ENCODE measurements at regions not wholly inside any gene's neighbourhood (a gene's known extent, or its start where the extent isn't known, plus 50 kb on each side); places are given as distances from the start of the nearest gene placed in this dataset.

DNA sequence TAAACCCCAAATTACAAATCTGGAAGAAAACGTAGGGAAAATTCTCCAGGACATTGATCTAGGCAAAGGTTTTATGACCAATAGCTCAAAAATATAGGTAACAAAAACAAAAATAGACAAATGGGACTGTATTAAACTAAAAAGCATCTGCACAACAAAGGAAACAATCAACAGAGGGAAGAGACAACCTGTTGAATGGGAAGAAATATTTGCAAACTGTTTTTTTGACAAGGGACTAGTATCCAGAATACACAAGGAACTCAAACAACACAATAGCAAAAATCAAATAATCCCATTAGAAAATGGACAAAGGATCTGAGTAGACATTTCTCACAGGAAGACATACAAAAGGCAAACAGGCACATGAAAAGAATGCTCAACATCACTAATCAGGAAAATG lies 386.3 kb downstream of the ENC1 start:
- no peak for DNase-seq

- no peak for DNase-seq
Measured at GRCh38 chr5:74252044-74252443, 388.5 kb downstream of the ENC1 start.

DNA sequence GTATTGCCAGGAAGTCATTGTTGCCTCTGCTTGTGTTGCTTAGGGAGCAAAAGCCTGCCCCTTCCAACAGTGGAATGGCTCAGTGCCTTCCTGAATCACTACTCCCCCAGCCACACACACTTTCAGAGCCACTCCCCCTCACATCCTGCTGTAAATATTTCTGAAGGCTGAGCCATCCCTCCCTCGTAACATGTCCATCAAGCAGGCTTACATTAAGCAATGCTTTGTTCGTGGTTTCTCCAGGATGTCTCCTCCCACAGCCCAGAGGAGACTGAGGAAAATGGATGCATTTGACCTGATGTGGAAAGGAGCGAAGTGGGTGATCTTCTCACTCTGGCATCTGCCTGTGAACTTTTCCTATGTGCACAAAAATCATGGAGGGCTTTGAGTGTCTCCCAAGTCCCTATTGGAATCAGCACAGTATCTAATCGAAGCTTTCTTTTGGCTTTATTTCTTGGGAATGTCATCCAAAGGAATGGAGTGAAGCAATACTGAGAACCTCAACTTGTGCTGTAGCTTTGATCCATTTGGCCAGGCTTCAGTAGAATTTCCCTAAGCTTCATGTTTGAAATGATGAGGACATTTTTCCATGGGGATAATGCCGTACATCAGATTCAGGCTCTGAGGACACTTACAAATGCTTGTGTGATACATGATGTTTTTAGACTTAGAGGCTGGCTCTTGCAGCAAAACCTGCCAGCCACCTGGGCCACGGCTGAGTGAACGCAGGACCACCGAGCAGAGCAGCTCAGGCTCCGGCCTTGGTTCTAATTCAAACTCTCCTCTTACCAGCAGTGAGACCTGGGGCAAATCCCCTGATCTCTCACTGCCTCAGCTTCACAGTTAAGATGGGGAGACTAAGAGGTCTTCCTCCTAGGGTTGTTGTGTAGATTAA lies 389.1 kb downstream of the ENC1 start:
- peak; percentile 98 for DNase-seq

DNA sequence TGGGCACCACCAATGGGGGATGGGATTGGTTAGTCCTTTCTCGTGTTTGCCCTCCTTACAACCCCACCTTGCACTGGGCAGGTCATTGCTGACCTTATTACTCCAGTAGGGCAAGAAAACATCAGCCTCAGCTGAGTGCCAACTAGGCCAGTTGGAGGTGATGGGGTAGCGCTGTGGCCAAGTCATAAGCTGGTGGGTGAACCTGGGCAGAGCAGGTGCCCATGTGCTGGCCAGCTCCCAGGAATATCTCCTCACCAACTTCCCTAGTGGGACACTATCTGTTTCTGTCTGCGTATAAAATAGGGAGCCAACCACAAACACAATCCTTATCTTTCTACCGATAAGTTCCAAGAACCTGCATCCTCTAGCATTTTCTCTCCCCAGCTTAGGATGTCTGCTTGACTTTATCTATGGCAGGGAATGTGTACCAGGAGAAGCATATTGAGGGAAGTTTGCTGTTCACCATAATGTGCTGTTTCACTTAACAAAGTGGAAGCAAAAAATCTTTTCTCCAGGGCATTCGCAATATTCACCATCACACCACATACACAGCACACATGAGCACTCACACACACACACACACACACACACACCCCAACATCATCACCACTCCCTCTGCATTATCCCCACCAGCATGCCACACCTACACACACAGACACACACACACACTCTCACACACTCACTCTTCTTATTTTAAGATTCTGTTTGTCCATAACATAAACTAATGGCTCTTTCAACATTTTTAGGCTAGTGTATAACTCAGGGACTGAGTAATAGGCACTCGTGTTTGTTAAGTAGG lies 390.0 kb downstream of the ENC1 start:
- DNase-seq = no peak

- DNase-seq = no peak
Measured at GRCh38 chr5:74248576-74248975, 392.0 kb downstream of the ENC1 start.

DNA sequence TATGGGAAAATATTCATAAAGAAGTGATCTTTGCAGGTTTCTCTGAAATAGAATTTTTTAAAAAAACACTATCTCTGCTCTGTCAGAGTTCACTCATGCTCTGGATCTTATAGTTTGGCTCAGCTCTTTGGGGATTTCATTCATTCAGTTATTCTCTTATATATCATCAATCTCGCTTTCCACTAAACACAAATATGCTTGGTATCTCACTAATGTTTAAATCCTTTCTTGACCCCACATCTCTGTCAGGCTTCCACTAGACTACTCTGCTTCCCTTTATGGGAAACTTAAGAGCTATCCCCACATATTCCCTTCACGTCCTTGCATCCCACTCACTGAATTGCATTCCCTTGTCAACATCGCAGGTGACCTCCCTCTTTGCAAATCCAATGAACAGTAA lies 396.1 kb downstream of the ENC1 start:
- DNase-seq = peak; percentile 55

- peak; percentile 48 for DNase-seq
Measured at GRCh38 chr5:74243634-74244033, 396.9 kb downstream of the ENC1 start.

- DNase-seq = no peak
Measured at GRCh38 chr5:74242516-74242915, 398.0 kb downstream of the ENC1 start.

DNA sequence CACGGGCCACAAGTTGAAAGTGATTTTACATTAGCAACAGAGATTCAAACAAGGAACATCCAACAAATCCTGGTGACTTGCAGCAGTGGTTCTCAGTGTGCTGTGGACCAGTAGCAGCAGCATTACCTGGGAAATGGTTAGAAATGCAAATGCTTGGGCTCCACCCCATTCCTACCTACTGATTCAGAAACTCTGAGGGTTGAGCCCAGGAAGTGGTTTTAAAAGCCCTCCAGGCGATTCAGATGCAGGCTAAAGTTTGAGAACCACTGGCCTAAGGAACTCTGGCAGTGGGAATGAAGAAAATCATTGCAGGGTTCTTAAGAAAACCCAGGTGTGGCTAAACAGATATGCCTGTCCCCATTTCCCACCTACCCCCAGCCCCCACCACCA lies 398.8 kb downstream of the ENC1 start:
- DNase-seq = peak; percentile 23

- no peak for DNase-seq
Measured at GRCh38 chr5:74240783-74241750, 399.5 kb downstream of the ENC1 start.

- DNase-seq = no peak
Measured at GRCh38 chr5:74239261-74239660, 401.3 kb downstream of the ENC1 start.

DNA sequence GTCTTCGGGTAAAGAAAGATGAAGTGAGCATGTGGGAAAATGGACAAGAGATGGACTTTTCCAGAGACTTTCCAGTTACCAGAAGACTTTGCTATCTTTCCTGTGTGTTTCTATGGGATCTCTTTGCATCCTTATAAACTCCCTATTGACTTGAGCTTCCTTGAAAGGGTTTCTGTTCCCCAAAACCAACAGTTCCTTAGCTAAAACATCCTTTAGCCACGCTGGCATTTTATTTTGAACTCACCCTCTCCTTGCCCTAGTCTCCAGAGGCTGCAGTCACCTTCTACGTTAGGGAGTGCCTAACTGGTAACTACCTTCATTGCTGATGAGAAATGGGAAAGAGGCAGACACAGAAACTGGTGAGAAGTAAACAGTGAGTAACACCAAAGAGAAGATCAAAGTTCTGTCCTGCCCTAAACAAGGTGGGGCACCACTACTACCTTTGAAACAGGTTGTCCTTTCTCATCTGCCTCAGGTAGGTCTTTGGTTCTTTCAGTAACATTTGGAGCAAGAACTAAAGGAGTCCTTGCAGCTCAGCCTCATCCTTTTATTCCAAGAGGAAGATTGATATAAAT lies 402.9 kb downstream of the ENC1 start:
- DNase-seq = no peak

DNA sequence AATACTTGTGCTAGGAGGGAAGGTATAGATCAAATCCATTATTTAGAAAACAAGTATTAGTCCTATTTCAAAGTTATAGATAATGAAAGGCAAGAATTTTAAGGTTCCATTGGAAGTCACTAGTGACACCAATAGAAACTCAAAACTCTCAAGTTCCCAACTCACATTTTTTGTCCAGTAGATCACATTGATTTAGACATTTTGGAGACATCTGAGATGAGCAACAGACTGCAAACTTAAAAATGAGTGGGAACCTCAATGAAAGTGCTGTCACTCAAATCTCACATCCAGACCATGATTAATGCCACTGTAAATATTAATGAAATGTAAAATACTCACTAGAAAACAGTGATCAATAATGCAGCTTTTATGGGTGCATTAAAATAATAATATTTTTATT lies 405.0 kb downstream of the ENC1 start:
- DNase-seq = peak; percentile 28

DNA sequence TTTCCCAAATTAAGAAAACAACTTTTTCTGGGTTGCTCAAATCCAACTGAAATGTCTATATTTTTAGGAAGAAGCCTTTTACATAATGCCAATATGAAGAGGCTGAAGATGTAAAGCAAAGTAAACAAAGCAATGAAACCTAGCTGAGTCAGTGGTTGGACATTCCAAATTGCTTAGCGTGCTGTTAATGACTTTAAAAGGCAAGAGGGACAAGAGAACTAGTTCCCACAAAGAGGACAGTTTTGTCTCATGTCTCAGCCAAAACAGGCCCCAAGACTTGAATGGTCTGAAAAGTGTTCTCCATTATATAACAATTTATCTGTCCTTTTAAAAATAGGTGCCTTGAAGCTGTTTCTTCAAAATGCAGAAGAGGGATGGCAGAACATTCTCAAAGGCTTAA lies 407.0 kb downstream of the ENC1 start:
- DNase-seq = peak; percentile 81

GRCh38 chr5:74233091-74233490 lies 407.4 kb downstream of the ENC1 start:
- DNase-seq = no peak

- peak; percentile 95 for DNase-seq
Measured at GRCh38 chr5:74232276-74232675, 408.3 kb downstream of the ENC1 start.

GRCh38 chr5:74231697-74232096 lies 408.8 kb downstream of the ENC1 start:
- peak; percentile 26 for DNase-seq

DNA sequence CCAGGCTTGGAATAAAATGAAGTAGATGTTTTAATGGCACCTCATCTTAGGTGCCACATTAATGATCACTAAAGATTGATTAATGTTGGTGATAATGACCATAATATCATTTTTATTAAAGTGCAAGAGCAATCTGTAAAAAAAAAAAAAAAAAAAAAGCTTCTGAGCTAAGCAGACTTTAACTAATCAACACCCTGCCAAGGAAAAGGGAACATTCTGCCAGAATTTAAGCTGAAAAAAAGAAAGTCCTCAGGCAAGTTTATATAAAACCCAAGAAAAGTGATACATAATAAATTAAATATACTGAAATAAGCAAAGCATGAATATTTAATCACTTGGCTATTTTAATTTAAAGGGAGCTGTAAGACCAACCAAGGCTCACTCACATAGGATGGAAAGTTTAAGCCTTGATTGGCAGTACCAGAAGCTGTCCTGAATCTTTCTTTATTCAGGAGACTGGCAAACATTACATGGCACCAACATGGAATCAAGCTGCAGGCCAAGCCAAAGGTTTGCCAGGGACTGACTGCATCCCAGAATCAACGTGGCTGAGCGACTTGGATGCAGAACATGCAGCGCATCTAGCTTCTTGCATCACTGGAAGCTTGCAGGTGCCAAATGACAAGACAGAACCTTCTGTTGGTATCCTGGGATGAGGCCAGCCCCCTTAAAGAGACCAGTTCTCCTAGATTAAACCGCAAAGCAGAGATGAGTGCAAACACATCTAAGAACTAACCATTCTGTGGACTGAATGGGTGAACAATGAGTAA lies 413.6 kb downstream of the ENC1 start:
- DNase-seq = no peak

DNA sequence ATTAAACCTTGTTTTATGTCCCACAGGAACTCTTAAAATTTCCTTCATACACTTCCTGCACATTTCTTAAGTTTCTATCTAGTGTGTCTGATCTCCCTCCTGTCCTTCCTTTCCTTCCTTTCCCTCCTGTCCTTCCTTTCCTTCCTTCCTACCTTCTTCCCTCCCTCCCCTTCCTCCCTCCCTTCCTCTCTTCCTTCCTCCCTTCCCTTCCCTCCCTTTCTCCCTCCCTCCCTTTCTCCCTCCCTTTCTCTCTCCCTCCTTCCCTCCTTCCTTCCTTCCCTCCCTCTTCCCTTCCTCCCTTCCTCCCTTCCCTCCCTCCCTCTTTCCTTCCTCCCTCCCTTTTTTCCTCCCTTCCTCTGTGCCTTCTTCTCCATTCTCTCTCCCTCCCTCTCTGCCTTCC lies 414.9 kb downstream of the ENC1 start:
- no peak for DNase-seq

GRCh38 chr5:74224331-74224730 lies 416.2 kb downstream of the ENC1 start:
- no peak for DNase-seq

DNA sequence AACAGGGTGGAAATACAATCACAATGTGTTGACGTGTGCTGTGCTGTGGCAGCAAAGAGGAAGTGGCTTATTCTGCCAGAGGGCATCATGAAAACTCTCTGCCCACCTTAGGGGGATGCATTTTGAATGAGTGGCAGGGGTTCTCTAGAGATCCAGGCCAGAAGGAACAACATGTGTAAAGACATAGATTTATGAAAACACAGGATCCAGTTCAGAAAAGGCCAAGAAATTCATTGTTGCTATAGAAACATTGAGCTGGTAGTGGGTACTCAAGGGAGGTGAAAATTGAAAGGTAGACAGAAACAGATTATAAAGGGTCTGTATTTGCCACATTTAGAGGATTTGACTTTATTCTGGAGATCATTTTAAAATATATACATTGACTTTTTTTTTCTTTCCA lies 417.7 kb downstream of the ENC1 start:
- DNase-seq = no peak
